ENCODE measurements at regions not wholly inside any gene's neighbourhood (a gene's known extent, or its start where the extent isn't known, plus 50 kb on each side); places are given as distances from the start of the nearest gene placed in this dataset.
A peak's percentile ranks its signal among the peaks of the same experiment; 100 is the strongest.

DNA sequence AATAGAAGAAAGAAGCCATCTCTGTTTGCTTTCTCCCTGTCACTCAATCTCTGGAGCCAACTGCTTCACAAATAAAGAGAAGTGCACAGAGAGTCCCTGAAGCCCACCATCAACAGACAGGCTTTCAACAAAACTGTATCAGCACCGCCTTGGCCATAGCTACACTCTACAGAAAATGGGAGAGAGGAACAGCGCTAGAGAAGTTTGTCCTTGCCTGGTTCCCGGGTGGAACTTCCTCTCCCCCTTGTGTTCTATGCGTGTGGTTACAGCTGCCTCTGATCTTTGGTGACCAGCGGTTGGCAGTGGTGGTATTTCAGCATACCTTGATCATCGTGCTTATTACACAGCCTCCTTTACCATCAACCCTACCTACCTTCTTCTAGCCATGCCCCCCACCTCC, 91.4 kb upstream of the CCL2 start:
- Histone ChIP-seq H3K4me3 (no peak overlapping the region), H3K36me3 (no peaks in the 10 kb centered on the region), H3K27me3 (peaks cover 0 to 54% (median 0%) of the 10 kb centered on the region in 3 donors), H3K4me1 (peaks cover 0 to 5% (median 0%) of the 10 kb centered on the region in 4 donors), H3K9me3 (no peaks in the 10 kb centered on the region), H3K27ac (no peak overlapping the region)
- 9 to 12% methylated on average over 6 of the region's 6 CpGs for WGBS, 2 donors
- intact Hi-C loops (cut with DNase I), result no loop called here
- DNase-seq, result no peak
- TF ChIP-seq POLR2A (IDR thresholded peaks at IDR 0.05), result no peak
- TF ChIP-seq, protein P1, sequence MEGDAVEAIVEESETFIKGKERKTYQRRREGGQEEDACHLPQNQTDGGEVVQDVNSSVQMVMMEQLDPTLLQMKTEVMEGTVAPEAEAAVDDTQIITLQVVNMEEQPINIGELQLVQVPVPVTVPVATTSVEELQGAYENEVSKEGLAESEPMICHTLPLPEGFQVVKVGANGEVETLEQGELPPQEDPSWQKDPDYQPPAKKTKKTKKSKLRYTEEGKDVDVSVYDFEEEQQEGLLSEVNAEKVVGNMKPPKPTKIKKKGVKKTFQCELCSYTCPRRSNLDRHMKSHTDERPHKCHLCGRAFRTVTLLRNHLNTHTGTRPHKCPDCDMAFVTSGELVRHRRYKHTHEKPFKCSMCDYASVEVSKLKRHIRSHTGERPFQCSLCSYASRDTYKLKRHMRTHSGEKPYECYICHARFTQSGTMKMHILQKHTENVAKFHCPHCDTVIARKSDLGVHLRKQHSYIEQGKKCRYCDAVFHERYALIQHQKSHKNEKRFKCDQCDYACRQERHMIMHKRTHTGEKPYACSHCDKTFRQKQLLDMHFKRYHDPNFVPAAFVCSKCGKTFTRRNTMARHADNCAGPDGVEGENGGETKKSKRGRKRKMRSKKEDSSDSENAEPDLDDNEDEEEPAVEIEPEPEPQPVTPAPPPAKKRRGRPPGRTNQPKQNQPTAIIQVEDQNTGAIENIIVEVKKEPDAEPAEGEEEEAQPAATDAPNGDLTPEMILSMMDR (IDR thresholded peaks at IDR 0.05), result peak in 2 of 4 experiments; percentile 17 to 20
- TF ChIP-seq EP300 (IDR thresholded peaks at IDR 0.05), result no peak
- TF ChIP-seq POLR2AphosphoS5 (IDR thresholded peaks at IDR 0.05), result no peak

- no peaks in the 10 kb centered on the region for H3K36me3 ChIP-seq
- intact Hi-C loops (cut with DNase I), result no loop called here
- TF ChIP-seq EP300 (IDR thresholded peaks at IDR 0.05) (no peak), POLR2A (IDR thresholded peaks at IDR 0.05) (no peak), POLR2AphosphoS5 (IDR thresholded peaks at IDR 0.05) (no peak)
- TF ChIP-seq, protein P1 (IDR thresholded peaks at IDR 0.05), result no peak
- H3K27ac ChIP-seq, result no peak overlapping the region
- WGBS, 2 donors, result 57 to 77% methylated on average over 4 of the region's 4 CpGs
- peaks cover 0 to 43% (median 0%) of the 10 kb centered on the region in 3 donors for H3K27me3 ChIP-seq
- H3K4me1 ChIP-seq, result peaks cover 0 to 5% (median 0%) of the 10 kb centered on the region in 4 donors
- no peak for DNase-seq
- no peaks in the 10 kb centered on the region for H3K9me3 ChIP-seq
- no peak overlapping the region for H3K4me3 ChIP-seq
Measured at GRCh38 chr17:34164837-34165236, 90.2 kb upstream of the CCL2 start.

GRCh38 chr17:34166352-34166751, 88.7 kb upstream of the CCL2 start:
- Histone ChIP-seq H3K9me3 (no peaks in the 10 kb centered on the region), H3K4me1 (peaks cover 0 to 5% (median 0%) of the 10 kb centered on the region in 4 donors), H3K27ac (no peak overlapping the region), H3K4me3 (no peak overlapping the region), H3K27me3 (peaks cover 0 to 31% (median 0%) of the 10 kb centered on the region in 3 donors), H3K36me3 (no peaks in the 10 kb centered on the region)
- TF ChIP-seq POLR2A (IDR thresholded peaks at IDR 0.05) (no peak), EP300 (IDR thresholded peaks at IDR 0.05) (no peak)
- DNase-seq, result no peak
- intact Hi-C loops (cut with DNase I), result no loop called here

DNA sequence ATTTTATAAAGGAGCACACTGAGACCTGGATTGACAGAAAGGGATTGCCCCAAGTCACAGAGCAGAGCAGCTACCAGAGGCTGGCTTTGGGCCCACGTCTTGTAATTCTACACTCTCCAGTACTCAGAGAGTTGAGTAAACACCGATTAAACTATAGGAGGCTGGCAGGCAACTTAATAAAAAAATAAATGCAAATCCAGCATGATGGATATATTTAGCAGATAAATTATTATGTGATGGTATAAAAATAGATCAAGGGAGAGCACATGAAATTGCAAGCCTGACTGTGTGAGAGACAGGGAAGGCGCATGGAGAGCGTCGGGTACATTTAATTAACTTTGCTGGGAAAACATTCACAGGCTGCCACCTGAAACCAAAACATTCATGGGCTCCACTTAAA, 87.7 kb upstream of the CCL2 start:
- Histone ChIP-seq H3K4me3 (no peak overlapping the region), H3K27ac (no peak overlapping the region), H3K9me3 (no peaks in the 10 kb centered on the region), H3K4me1 (peaks cover 0 to 5% (median 0%) of the 10 kb centered on the region in 4 donors), H3K36me3 (no peaks in the 10 kb centered on the region), H3K27me3 (peaks cover 0 to 21% (median 0%) of the 10 kb centered on the region in 3 donors)
- WGBS, 2 donors, result 48 to 71% methylated on average over 5 of the region's 5 CpGs
- DNase-seq, result no peak
- no peak for TF ChIP-seq EP300 (IDR thresholded peaks at IDR 0.05)
- TF ChIP-seq, protein P1 (IDR thresholded peaks at IDR 0.05), result no peak
- intact Hi-C loops (cut with DNase I), result no loop called here

- WGBS, 2 donors, result 83 to 91% methylated on average over 4 of the region's 4 CpGs
Measured at GRCh38 chr17:34168989-34169388, 86.1 kb upstream of the CCL2 start.

GRCh38 chr17:34169496-34169895, 85.6 kb upstream of the CCL2 start:
- H3K27ac ChIP-seq, result no peak overlapping the region
- intact Hi-C loops (cut with DNase I), result no loop called here
- no peak for DNase-seq
- no peaks in the 10 kb centered on the region for H3K9me3 ChIP-seq
- H3K36me3 ChIP-seq, result no peaks in the 10 kb centered on the region
- peaks cover 0 to 5% (median 0%) of the 10 kb centered on the region in 4 donors for H3K4me1 ChIP-seq
- H3K4me3 ChIP-seq, result no peak overlapping the region
- H3K27me3 ChIP-seq, result peaks cover 0 to 9% (median 0%) of the 10 kb centered on the region in 3 donors
- TF ChIP-seq, protein P1 (IDR thresholded peaks at IDR 0.05), result no peak

More at GRCh38 chr17:34168989-34169388, 86.1 kb upstream of the CCL2 start:
- H3K27ac ChIP-seq, result no peak overlapping the region
- H3K4me1 ChIP-seq, result peaks cover 0 to 5% (median 0%) of the 10 kb centered on the region in 4 donors
- DNase-seq, result no peak
- no peaks in the 10 kb centered on the region for H3K36me3 ChIP-seq
- H3K4me3 ChIP-seq, result no peak overlapping the region
- no peaks in the 10 kb centered on the region for H3K9me3 ChIP-seq
- TF ChIP-seq POLR2A (IDR thresholded peaks at IDR 0.05) (no peak), POLR2AphosphoS5 (IDR thresholded peaks at IDR 0.05) (no peak), EP300 (IDR thresholded peaks at IDR 0.05) (no peak)
- peaks cover 0 to 9% (median 0%) of the 10 kb centered on the region in 3 donors for H3K27me3 ChIP-seq
- intact Hi-C loops (cut with DNase I), result no loop called here
